Left ventricle myocardium inferior (tissue), 1 donor: ENCODE measurements at regions not wholly inside any gene's neighbourhood (a gene's known extent, or its start where the extent isn't known, plus 50 kb on each side); places are given as distances from the start of the nearest gene placed in this dataset.

Experiments
- DNase-seq: peaks from one replicate; pipeline ENCODE4 v3.0.0-alpha.2; 2020
- H3K27ac ChIP-seq: fragments of 200-600 bp; replicated peaks from 2 replicates; pipeline ENCODE4 v1.8.0; 2021
- H3K27me3 ChIP-seq: fragments of 200-600 bp; 2 replicates; pipeline ENCODE4 v1.8.0; 2021; ENCODE audit warnings: low read depth
- H3K36me3 ChIP-seq: fragments of 200-600 bp; 2 replicates; pipeline ENCODE4 v1.8.0; 2021
- H3K4me1 ChIP-seq: fragments of 200-600 bp; 2 replicates; pipeline ENCODE4 v1.8.0; 2021
- H3K4me3 ChIP-seq: fragments of 200-600 bp; 2 replicates; pipeline ENCODE4 v1.8.0; 2021; ENCODE audit warnings: mild to moderate bottlenecking, moderate library complexity
- H3K9me3 ChIP-seq: fragments of 200-600 bp; replicated peaks from 2 replicates; pipeline ENCODE4 v1.8.0; 2021
- intact Hi-C: fragments of 100-400 bp; cut with micrococcal nuclease; formaldehyde crosslinking; loops from one replicate; pipeline ENCODE4 v1.11.0; 2022
- TF ChIP-seq, protein P1 (sequence below): fragments of 200-600 bp; IDR thresholded peaks from 2 replicates; pipeline ENCODE4 v1.8.0; 2021; ENCODE audit warnings: antibody characterized with exemption, mild to moderate bottlenecking, borderline replicate concordance
- donor health status: DM: no; HTN: yes; CAD: no; lungs with severe emphysema.

DNA sequence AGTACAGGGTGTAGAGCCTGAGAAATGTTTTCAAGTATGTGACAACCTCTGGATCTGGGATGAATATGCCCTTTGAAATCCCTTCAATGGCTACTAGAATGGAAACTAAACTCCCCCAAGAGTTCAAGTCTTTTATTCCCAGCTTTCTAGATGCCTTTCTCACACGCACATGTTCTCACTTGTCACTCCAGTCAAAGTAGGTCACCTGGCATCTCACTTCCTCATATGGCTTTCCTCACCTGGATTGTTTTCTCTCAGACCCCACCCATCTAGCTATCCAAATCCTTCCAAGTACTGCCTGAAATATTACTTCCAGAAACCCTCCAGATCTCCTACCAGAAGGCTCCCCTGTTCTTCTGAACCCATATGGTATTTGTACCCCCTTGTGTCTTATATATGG lies 615.4 kb upstream of the KLF4 start:
- intact Hi-C loops, result no loop called here
- no peaks in the 10 kb centered on the region for H3K36me3 ChIP-seq

DNA sequence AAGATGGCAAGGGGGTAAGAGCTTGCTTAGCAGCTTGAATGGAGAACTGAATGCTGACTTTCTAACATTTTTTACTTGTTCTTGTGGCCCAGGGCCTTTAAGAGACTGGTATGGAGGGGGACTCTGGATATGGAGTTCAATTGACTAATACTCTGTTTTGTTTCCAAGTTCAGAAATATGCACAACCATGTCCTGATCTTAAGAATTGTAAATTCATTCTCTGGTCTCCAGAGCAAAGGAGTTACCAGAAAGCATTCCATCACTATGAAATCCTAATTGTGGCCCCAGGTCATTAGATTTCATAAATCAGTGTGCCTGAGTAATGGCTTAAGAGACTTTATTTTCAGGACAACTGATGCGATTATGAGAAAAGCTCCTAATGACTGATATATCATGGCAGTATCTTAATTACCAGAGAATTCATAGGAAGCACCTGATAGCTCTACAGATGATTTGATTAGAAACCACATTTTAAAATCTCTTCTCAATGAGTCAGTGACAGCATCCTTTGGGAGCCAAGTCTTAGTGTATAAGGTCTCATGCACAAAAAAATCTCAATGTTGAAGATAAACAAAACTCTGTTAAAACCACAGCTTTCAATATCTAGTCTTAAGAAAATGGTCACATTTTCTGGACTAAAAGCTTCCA lies 613.6 kb upstream of the KLF4 start:
- TF ChIP-seq, protein P1, sequence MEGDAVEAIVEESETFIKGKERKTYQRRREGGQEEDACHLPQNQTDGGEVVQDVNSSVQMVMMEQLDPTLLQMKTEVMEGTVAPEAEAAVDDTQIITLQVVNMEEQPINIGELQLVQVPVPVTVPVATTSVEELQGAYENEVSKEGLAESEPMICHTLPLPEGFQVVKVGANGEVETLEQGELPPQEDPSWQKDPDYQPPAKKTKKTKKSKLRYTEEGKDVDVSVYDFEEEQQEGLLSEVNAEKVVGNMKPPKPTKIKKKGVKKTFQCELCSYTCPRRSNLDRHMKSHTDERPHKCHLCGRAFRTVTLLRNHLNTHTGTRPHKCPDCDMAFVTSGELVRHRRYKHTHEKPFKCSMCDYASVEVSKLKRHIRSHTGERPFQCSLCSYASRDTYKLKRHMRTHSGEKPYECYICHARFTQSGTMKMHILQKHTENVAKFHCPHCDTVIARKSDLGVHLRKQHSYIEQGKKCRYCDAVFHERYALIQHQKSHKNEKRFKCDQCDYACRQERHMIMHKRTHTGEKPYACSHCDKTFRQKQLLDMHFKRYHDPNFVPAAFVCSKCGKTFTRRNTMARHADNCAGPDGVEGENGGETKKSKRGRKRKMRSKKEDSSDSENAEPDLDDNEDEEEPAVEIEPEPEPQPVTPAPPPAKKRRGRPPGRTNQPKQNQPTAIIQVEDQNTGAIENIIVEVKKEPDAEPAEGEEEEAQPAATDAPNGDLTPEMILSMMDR, result no peak
- intact Hi-C loops, result no loop called here
- Histone ChIP-seq H3K4me1 (no peaks in the 10 kb centered on the region), H3K36me3 (no peaks in the 10 kb centered on the region), H3K9me3 (no peaks in the 10 kb centered on the region), H3K27ac (no peak overlapping the region), H3K4me3 (no peak overlapping the region), H3K27me3 (no peaks in the 10 kb centered on the region)
- no peak for DNase-seq

More for the DNA sequence above, 615.4 kb upstream of the KLF4 start:
- DNase-seq, result no peak
- Histone ChIP-seq H3K27ac (no peak overlapping the region), H3K9me3 (no peaks in the 10 kb centered on the region), H3K4me1 (no peaks in the 10 kb centered on the region), H3K27me3 (no peaks in the 10 kb centered on the region), H3K4me3 (no peak overlapping the region)
- TF ChIP-seq, protein P1, result no peak

DNA sequence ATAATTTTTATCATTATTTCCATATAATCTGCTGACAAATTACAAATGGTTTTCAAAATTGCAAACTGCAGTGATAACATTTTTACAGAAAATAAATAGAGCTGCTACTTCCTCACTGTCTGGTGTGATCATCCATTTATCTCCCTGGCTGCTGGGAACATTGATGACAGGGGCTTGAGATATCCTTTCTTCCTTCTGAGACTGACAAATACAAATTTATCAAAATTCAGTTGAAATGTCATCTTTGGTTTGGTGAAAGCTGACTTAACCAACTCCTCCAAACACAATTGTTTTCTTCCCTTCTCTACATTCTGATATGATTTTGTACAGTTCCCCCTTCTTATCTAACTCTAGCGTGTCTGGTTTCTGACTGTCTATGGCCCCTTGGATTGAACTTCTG lies 611.8 kb upstream of the KLF4 start:
- TF ChIP-seq, protein P1, result no peak
- no peaks in the 10 kb centered on the region for H3K4me1 ChIP-seq
- no peak for DNase-seq
- intact Hi-C loops, result no loop called here
- H3K36me3 ChIP-seq, result no peaks in the 10 kb centered on the region
- no peak overlapping the region for H3K27ac ChIP-seq
- no peak overlapping the region for H3K4me3 ChIP-seq
- H3K9me3 ChIP-seq, result no peaks in the 10 kb centered on the region
- no peaks in the 10 kb centered on the region for H3K27me3 ChIP-seq

DNA sequence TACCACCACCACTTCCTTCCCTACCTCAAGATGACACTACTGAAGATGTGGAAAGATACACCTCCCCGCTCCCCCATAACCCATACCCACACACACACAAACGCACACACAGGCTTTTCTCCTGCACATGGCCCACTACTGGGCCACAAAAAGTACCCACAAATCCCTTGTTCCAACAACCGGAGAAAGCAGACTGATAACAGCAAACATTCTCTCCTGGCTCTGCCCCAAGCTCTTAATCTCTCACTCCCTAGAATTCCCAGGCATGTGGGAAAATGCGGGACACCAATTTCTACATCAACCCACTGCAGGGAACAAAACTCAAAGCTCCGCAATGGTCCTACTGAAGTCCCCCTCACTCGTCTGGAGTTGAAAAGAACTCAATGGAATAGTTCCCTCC lies 611.0 kb upstream of the KLF4 start:
- H3K36me3 ChIP-seq, result no peaks in the 10 kb centered on the region

DNA sequence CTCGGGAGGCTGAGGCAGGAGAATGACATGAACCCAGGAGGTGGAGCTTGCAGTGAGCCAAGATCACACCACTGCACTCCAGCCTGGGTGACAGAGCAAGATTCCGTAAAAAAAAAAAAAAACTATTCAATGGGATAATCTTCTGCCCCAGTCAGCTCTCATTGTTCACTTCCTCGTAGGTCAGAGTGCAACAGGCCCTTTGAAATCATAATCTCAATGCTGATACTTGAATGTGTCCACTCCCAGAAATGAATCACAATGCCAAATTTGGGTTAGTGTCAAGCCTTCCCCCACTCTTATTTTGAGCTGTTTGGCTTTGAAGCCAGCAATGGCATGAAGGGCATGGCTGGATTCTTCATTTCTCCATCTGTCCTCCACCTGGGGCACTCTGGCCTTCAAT lies 610.3 kb upstream of the KLF4 start:
- DNase-seq, result no peak
- intact Hi-C loops, result no loop called here
- H3K4me3 ChIP-seq, result no peak overlapping the region

More for the DNA sequence above, 611.0 kb upstream of the KLF4 start:
- DNase-seq, result no peak
- intact Hi-C loops, result no loop called here
- Histone ChIP-seq H3K27me3 (no peaks in the 10 kb centered on the region), H3K9me3 (no peaks in the 10 kb centered on the region), H3K27ac (no peak overlapping the region), H3K4me1 (no peaks in the 10 kb centered on the region), H3K4me3 (no peak overlapping the region)
- TF ChIP-seq, protein P1, result no peak

More for the DNA sequence above, 610.3 kb upstream of the KLF4 start:
- Histone ChIP-seq H3K27ac (no peak overlapping the region), H3K27me3 (no peaks in the 10 kb centered on the region), H3K4me1 (no peaks in the 10 kb centered on the region), H3K9me3 (no peaks in the 10 kb centered on the region), H3K36me3 (no peaks in the 10 kb centered on the region)
- TF ChIP-seq, protein P1, result no peak
